GM23248 (cell line): ENCODE measurements at regions not wholly inside any gene's neighbourhood (a gene's known extent, or its start where the extent isn't known, plus 50 kb on each side); places are given as distances from the start of the nearest gene placed in this dataset.

ENCODE experiments used
- DNase-seq: peaks from one replicate; pipeline ENCODE4 v3.0.0-alpha.2; 2015
- H2AFZ ChIP-seq: fragments of 200-600 bp; sonication (generic); 2 replicates; pipeline ENCODE4 v1.6.1; 2016; ENCODE audit warnings: antibody characterized with exemption
- H3F3A ChIP-seq: fragments of 200-600 bp; sonication (generic); 2 replicates; pipeline ENCODE4 v1.6.1; 2016; ENCODE audit warnings: mild to moderate bottlenecking, antibody characterized with exemption, mixed run types; ENCODE audit not compliant: insufficient read depth
- H3K27ac ChIP-seq: fragments of 200-600 bp; sonication (generic); 2 replicates; pipeline ENCODE4 v1.5.1; 2016; ENCODE audit warnings: mild to moderate bottlenecking
- H3K27me3 ChIP-seq: fragments of 200-600 bp; sonication (generic); replicated peaks from 2 replicates; pipeline ENCODE4 v1.6.1; 2016; ENCODE audit warnings: mild to moderate bottlenecking; ENCODE audit not compliant: insufficient read depth
- H3K36me3 ChIP-seq: fragments of 200-600 bp; sonication (generic); 2 replicates; pipeline ENCODE4 v1.6.1; 2016; ENCODE audit warnings: low read depth, mild to moderate bottlenecking
- H3K4me1 ChIP-seq: fragments of 200-600 bp; sonication (generic); 2 replicates; pipeline ENCODE4 v1.6.1; 2016; ENCODE audit warnings: mild to moderate bottlenecking; ENCODE audit not compliant: insufficient read depth
- H3K4me2 ChIP-seq: fragments of 200-600 bp; sonication (generic); one replicate; pipeline ENCODE4 v1.6.1; 2016; ENCODE audit warnings: mild to moderate bottlenecking; ENCODE audit not compliant: unreplicated experiment
- H3K4me3 ChIP-seq: fragments of 200-600 bp; sonication (generic); 2 replicates; pipeline ENCODE4 v1.5.1; 2016; ENCODE audit warnings: mild to moderate bottlenecking
- H3K79me2 ChIP-seq: fragments of 200-600 bp; sonication (generic); 2 replicates; pipeline ENCODE4 v1.6.1; 2016; ENCODE audit warnings: mild to moderate bottlenecking; ENCODE audit not compliant: insufficient read depth
- H3K9ac ChIP-seq: fragments of 200-600 bp; sonication (generic); 2 replicates; pipeline ENCODE4 v1.6.1; 2016; ENCODE audit warnings: mild to moderate bottlenecking
- H3K9me2 ChIP-seq: fragments of 200-600 bp; sonication (generic); 2 replicates; pipeline ENCODE4 v1.6.1; 2016; ENCODE audit warnings: mixed run types, mild to moderate bottlenecking, moderate library complexity; ENCODE audit not compliant: insufficient read depth
- H3K9me3 ChIP-seq: fragments of 200-600 bp; sonication (generic); one replicate; pipeline ENCODE4 v1.6.1; 2017; ENCODE audit warnings: low read depth
- H4K20me1 ChIP-seq: fragments of 200-600 bp; sonication (generic); 2 replicates; pipeline ENCODE4 v1.6.0; 2016; ENCODE audit not compliant: insufficient read depth
- EZH2 ChIP-seq: fragments of 200-600 bp; sonication (generic); IDR thresholded peaks from 2 replicates; pipeline ENCODE4 v1.6.1; 2018; ENCODE audit warnings: antibody characterized with exemption, mild to moderate bottlenecking; ENCODE audit not compliant: insufficient read depth, poor library complexity, severe bottlenecking
- EZH2phosphoT487 ChIP-seq: fragments of 200-600 bp; sonication (generic); IDR thresholded peaks from 2 replicates; pipeline ENCODE4 v1.6.1; 2018; ENCODE audit warnings: antibody characterized with exemption, moderate library complexity, mild to moderate bottlenecking, low read depth; ENCODE audit not compliant: insufficient read depth
- WGBS, 2 experiments: methylation state at CpG; one replicate each; pipeline ENCODE4 v1.1.6; 2015 to 2017; ENCODE audit warnings: low lambda C conversion rate in 2 of 2, low coverage in 1 of 2; ENCODE audit errors: missing lambda C conversion rate in 2 of 2; 5-methylcytosine and 5-hydroxymethylcytosine counted together
- in situ Hi-C: fragments of 300-500 bp; cut with MboI; formaldehyde crosslinking; loops from 2 replicates; pipeline ENCODE4 v1.15.0; 2020

GRCh38 chr9:526904-527591 lies 312.4 kb downstream of the DOCK8 start:
- H3K9ac ChIP-seq, result no peak overlapping the region
- no peak for TF ChIP-seq EZH2
- TF ChIP-seq EZH2phosphoT487, result no peak
- no peaks in the 10 kb centered on the region for H3K79me2 ChIP-seq
- 79 to 81% methylated on average over 11 of the region's 11 CpGs for WGBS, 2 experiments
- H4K20me1 ChIP-seq, result no peaks in the 10 kb centered on the region
- no peak for DNase-seq
- no peaks in the 10 kb centered on the region for H3K36me3 ChIP-seq
- no peak overlapping the region for H3K4me2 ChIP-seq
- in situ Hi-C loops, result no loop called here
- no peaks in the 10 kb centered on the region for H3K4me1 ChIP-seq
- no peaks in the 10 kb centered on the region for H3K27me3 ChIP-seq
- no peak overlapping the region for H2AFZ ChIP-seq
- H3K9me3 ChIP-seq, result no peaks in the 10 kb centered on the region
- no peaks in the 10 kb centered on the region for H3K9me2 ChIP-seq
- H3K27ac ChIP-seq, result no peak overlapping the region
- H3F3A ChIP-seq, result no peaks in the 10 kb centered on the region
- H3K4me3 ChIP-seq, result no peak overlapping the region

GRCh38 chr9:529731-530130 lies 311.8 kb upstream of the DMRT1 start:
- no peaks in the 10 kb centered on the region for H3K4me1 ChIP-seq
- H4K20me1 ChIP-seq, result no peaks in the 10 kb centered on the region
- H2AFZ ChIP-seq, result no peak overlapping the region
- H3K79me2 ChIP-seq, result no peaks in the 10 kb centered on the region
- TF ChIP-seq EZH2 (no peak), EZH2phosphoT487 (no peak)
- no peaks in the 10 kb centered on the region for H3K27me3 ChIP-seq
- H3K9me3 ChIP-seq, result no peaks in the 10 kb centered on the region
- no peak overlapping the region for H3K4me2 ChIP-seq
- DNase-seq, result no peak
- H3K4me3 ChIP-seq, result no peak overlapping the region
- no peak overlapping the region for H3K27ac ChIP-seq
- H3K9me2 ChIP-seq, result no peaks in the 10 kb centered on the region
- no peaks in the 10 kb centered on the region for H3F3A ChIP-seq
- 14 to 15% methylated on average over 4 of the region's 4 CpGs for whole genome bisulfite sequencing, 2 experiments
- H3K36me3 ChIP-seq, result no peaks in the 10 kb centered on the region
- in situ Hi-C loops, result no loop called here
- no peak overlapping the region for H3K9ac ChIP-seq

- WGBS, 2 experiments, result 2 to 5% methylated on average over 3 of the region's 3 CpGs
- Histone ChIP-seq H3K4me2 (no peak overlapping the region), H3K79me2 (no peaks in the 10 kb centered on the region), H3K4me3 (no peak overlapping the region), H3K36me3 (no peaks in the 10 kb centered on the region), H3K4me1 (no peaks in the 10 kb centered on the region), H3K9ac (no peak overlapping the region), H2AFZ (no peak overlapping the region), H3K27ac (no peak overlapping the region), H3F3A (no peaks in the 10 kb centered on the region), H4K20me1 (no peaks in the 10 kb centered on the region), H3K9me2 (no peaks in the 10 kb centered on the region), H3K9me3 (no peaks in the 10 kb centered on the region), H3K27me3 (no peaks in the 10 kb centered on the region)
- no peak for TF ChIP-seq EZH2phosphoT487
- TF ChIP-seq EZH2, result no peak
- DNase-seq, result peak; percentile 50
- in situ Hi-C loops, result no loop called here
Observed at GRCh38 chr9:530681-531080, 310.8 kb upstream of the DMRT1 start.

- Histone ChIP-seq H3K9me2 (no peaks in the 10 kb centered on the region), H3K4me3 (no peak overlapping the region), H3K4me1 (no peaks in the 10 kb centered on the region), H3K27me3 (no peaks in the 10 kb centered on the region), H4K20me1 (no peaks in the 10 kb centered on the region), H3K36me3 (no peaks in the 10 kb centered on the region), H3F3A (no peaks in the 10 kb centered on the region), H3K9me3 (no peaks in the 10 kb centered on the region), H3K4me2 (no peak overlapping the region), H3K79me2 (no peaks in the 10 kb centered on the region), H3K9ac (no peak overlapping the region), H3K27ac (no peak overlapping the region), H2AFZ (no peak overlapping the region)
- TF ChIP-seq EZH2, result no peak
- in situ Hi-C loops, result no loop called here
- no peak for DNase-seq
- WGBS, 2 experiments, result 72% methylated on average over 6 of the region's 6 CpGs
Observed at GRCh38 chr9:532707-533106, 308.8 kb upstream of the DMRT1 start.

GRCh38 chr9:534886-535285 lies 306.6 kb upstream of the DMRT1 start:
- in situ Hi-C loops, result no loop called here
- TF ChIP-seq EZH2phosphoT487 (no peak), EZH2 (no peak)
- Histone ChIP-seq H3K4me3 (no peak overlapping the region), H3K79me2 (no peaks in the 10 kb centered on the region), H3K9ac (no peak overlapping the region), H3K27me3 (no peaks in the 10 kb centered on the region), H3K4me2 (no peak overlapping the region), H3K4me1 (no peaks in the 10 kb centered on the region), H2AFZ (no peak overlapping the region), H3K36me3 (no peaks in the 10 kb centered on the region), H3K9me3 (no peaks in the 10 kb centered on the region), H3F3A (no peaks in the 10 kb centered on the region), H3K9me2 (no peaks in the 10 kb centered on the region), H4K20me1 (no peaks in the 10 kb centered on the region), H3K27ac (no peak overlapping the region)
- no peak for DNase-seq
- WGBS, 2 experiments, result 22 to 26% methylated on average over 4 of the region's 4 CpGs
